ENCODE measurements at regions not wholly inside any gene's neighbourhood (a gene's known extent, or its start where the extent isn't known, plus 50 kb on each side); places are given as distances from the start of the nearest gene placed in this dataset.

DNA sequence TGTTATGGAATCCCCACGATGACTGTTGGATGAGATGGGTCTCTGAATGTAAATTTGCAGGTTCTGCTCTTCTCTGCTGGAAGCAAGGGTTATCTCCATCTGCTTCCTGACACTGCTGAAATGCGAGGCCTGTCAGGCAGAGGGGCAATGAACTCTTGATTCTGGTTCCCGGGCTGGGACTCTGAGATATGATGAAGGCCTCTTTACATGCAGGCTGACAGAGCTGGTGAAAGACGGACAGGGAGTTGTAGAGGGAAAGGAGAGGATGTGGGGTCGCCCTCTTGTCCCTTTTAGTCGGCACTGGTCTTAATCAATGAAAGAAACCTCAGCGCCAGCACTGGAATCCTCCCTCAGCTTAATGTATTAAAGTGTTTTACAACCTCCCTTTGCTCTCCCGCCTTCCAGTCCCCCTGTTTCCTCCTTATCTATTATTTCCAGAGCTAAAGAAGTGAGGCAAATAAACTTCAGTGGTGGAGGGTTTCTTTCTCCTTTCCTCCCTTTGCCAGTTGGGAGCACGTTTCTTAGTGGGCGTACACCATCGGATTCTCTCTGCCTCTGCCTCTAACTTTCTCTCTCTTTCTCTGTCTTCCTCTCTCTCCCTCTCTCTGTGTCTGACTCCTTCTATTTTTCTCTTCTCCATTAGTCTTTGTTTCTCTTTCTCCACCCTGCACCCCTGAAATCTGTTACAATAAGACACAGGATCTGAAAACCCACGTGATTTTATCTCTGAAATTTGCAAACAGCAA is 145.6 kb downstream of the BAMBI start:
- intact Hi-C loops (cut with micrococcal nuclease; ENCODE audit: unreplicated experiment): no loop called here
- ChIA-PET CTCF (interaction anchor here (0.7 kb wide), 1 partner anchor 482 kb away, joined by 3 read pairs; no protein-coding TSS in a partner anchor), RAD21 (ENCODE audit: unreplicated experiment) (no interaction called here), POLR2A (no interaction called here), SMC1A (ENCODE audit: uncharacterized antibody, unreplicated experiment) (no interaction called here)
- Histone ChIP-seq H3K4me1 (ENCODE audit: control insufficient read depth, insufficient read depth, low read length) (no peaks in the 10 kb centered on the region), H3K9ac (ENCODE audit: control insufficient read depth, insufficient read depth, low read length) (no peak overlapping the region), H3K36me3 (ENCODE audit: control insufficient read depth in 2 of 2, insufficient read depth in 2 of 2, low read length in 1 of 2) (no peaks in the 10 kb centered on the region), H3K4me2 (ENCODE audit: control insufficient read depth, insufficient read depth) (no peak overlapping the region), H2AFZ (ENCODE audit: control insufficient read depth, low read depth, low read length) (no peak overlapping the region), H4K20me1 (ENCODE audit: control insufficient read depth, insufficient read depth) (no peaks in the 10 kb centered on the region), H3K27me3 (replicated peaks in 1 of 2; ENCODE audit: control insufficient read depth in 2 of 2, insufficient read depth in 2 of 2, low read length in 1 of 2) (no peaks in the 10 kb centered on the region), H3K79me2 (ENCODE audit: control insufficient read depth, insufficient read depth, low read length) (no peaks in the 10 kb centered on the region), H3K27ac (ENCODE audit: control insufficient read depth, insufficient read depth) (no peak overlapping the region), H3K4me3 (no peak overlapping the region), H3K9me3 (replicated peaks; ENCODE audit: control insufficient read depth, insufficient read depth, low read length) (no peaks in the 10 kb centered on the region)
- FAIRE-seq (no peak), DNase-seq (ENCODE audit: low read depth, low spot score) (no peak), ATAC-seq (no peak)
- TF ChIP-seq POLR2AphosphoS2 (IDR thresholded peaks at IDR 0.05; ENCODE audit: low read depth, low read length) (no peak), IKZF1 (conservative IDR thresholded peaks at IDR 0.05) (no peak), HDGF (IDR thresholded peaks at IDR 0.05) (no peak)
- TF ChIP-seq, protein P1, sequence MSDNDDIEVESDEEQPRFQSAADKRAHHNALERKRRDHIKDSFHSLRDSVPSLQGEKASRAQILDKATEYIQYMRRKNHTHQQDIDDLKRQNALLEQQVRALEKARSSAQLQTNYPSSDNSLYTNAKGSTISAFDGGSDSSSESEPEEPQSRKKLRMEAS (IDR thresholded peaks at IDR 0.05; ENCODE audit: low read depth, low read length): no peak
- BruUV-seq (replicated peaks): no TSS peak
- in situ Hi-C loops (cut with MboI): no loop called here
- 20% methylated on average over 12 of the region's 12 CpGs for WGBS (ENCODE audit: insufficient coverage, insufficient replicate concordance, low lambda C conversion rate, missing lambda C conversion rate)

DNA sequence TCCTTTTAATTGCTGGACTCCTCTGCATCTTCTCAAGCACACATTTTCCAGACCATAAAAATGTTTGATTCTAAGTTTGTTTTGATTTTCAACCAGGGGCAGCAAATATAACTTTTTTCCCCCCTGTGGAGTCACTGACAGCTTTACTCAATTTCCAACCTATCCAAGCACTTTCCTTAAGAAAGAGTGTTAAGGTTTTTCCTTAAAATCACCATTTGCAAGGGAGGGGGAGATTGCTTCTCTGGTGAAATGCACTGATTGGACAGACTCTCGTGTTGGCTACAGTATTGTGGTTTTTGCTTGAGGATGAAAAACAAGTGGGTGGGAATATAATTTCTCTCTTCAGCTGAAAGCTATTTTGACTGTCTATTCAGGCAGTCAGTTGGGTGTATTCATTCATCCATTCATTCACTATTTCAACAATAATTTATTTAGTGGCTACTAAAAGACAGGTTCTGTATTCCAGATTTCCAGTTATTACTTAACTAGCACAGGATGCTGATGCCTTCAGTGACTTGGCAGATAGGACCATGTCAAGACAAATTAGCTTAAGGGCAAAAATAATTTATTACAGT is 146.3 kb downstream of the BAMBI start:
- Histone ChIP-seq H3K27ac (ENCODE audit: control insufficient read depth, insufficient read depth) (no peak overlapping the region), H3K4me2 (ENCODE audit: control insufficient read depth, insufficient read depth) (no peak overlapping the region), H3K4me1 (ENCODE audit: control insufficient read depth, insufficient read depth, low read length) (no peaks in the 10 kb centered on the region), H3K4me3 (no peak overlapping the region), H3K27me3 (replicated peaks in 1 of 2; ENCODE audit: control insufficient read depth in 2 of 2, insufficient read depth in 2 of 2, low read length in 1 of 2) (no peaks in the 10 kb centered on the region), H3K9ac (ENCODE audit: control insufficient read depth, insufficient read depth, low read length) (no peak overlapping the region), H3K9me3 (replicated peaks; ENCODE audit: control insufficient read depth, insufficient read depth, low read length) (no peaks in the 10 kb centered on the region), H3K79me2 (ENCODE audit: control insufficient read depth, insufficient read depth, low read length) (no peaks in the 10 kb centered on the region), H2AFZ (ENCODE audit: control insufficient read depth, low read depth, low read length) (no peak overlapping the region), H3K36me3 (ENCODE audit: control insufficient read depth in 2 of 2, insufficient read depth in 2 of 2, low read length in 1 of 2) (no peaks in the 10 kb centered on the region), H4K20me1 (ENCODE audit: control insufficient read depth, insufficient read depth) (no peaks in the 10 kb centered on the region)
- DNase-seq (ENCODE audit: low read depth, low spot score) (no peak), ATAC-seq (no peak), FAIRE-seq (no peak)
- in situ Hi-C loops (cut with MboI) (no loop called here), intact Hi-C loops (cut with micrococcal nuclease; ENCODE audit: unreplicated experiment) (no loop called here)
- RAD21 ChIA-PET (ENCODE audit: unreplicated experiment): no interaction called here
- SMC1A ChIA-PET (ENCODE audit: uncharacterized antibody, unreplicated experiment): no interaction called here
- POLR2A ChIA-PET: no interaction called here
- BruUV-seq (replicated peaks): no TSS peak
- CTCF ChIA-PET: no interaction called here
- WGBS (ENCODE audit: insufficient coverage, insufficient replicate concordance, low lambda C conversion rate, missing lambda C conversion rate): 0% methylated on average over 1 of the region's 1 CpG
- no peak for TF ChIP-seq NR2F1 (conservative IDR thresholded peaks at IDR 0.05)
- TF ChIP-seq SIN3A (IDR thresholded peaks at IDR 0.05; ENCODE audit: low read depth, low read length): no peak
- no peak for TF ChIP-seq ATF7 (IDR thresholded peaks at IDR 0.05; ENCODE audit: low read depth)
- no peak for TF ChIP-seq FOXM1 (IDR thresholded peaks at IDR 0.05; ENCODE audit: low read depth, low read length)
- TF ChIP-seq FOXK2 (IDR thresholded peaks at IDR 0.05): no peak
- TF ChIP-seq, protein P2, sequence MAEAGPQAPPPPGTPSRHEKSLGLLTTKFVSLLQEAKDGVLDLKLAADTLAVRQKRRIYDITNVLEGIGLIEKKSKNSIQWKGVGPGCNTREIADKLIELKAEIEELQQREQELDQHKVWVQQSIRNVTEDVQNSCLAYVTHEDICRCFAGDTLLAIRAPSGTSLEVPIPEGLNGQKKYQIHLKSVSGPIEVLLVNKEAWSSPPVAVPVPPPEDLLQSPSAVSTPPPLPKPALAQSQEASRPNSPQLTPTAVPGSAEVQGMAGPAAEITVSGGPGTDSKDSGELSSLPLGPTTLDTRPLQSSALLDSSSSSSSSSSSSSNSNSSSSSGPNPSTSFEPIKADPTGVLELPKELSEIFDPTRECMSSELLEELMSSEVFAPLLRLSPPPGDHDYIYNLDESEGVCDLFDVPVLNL (IDR thresholded peaks at IDR 0.05; ENCODE audit: low read depth, low read length): no peak
- no peak for TF ChIP-seq NFXL1 (IDR thresholded peaks at IDR 0.05; ENCODE audit: borderline replicate concordance)
- no peak for TF ChIP-seq ZNF384 (IDR thresholded peaks at IDR 0.05; ENCODE audit: borderline replicate concordance, low read depth, low read length)
- TF ChIP-seq MEF2A (IDR thresholded peaks at IDR 0.05; ENCODE audit: insufficient read depth, low read depth, low read length): no peak
- TF ChIP-seq CBX5 (IDR thresholded peaks at IDR 0.05; ENCODE audit: low read depth): no peak
- TF ChIP-seq, protein P3, sequence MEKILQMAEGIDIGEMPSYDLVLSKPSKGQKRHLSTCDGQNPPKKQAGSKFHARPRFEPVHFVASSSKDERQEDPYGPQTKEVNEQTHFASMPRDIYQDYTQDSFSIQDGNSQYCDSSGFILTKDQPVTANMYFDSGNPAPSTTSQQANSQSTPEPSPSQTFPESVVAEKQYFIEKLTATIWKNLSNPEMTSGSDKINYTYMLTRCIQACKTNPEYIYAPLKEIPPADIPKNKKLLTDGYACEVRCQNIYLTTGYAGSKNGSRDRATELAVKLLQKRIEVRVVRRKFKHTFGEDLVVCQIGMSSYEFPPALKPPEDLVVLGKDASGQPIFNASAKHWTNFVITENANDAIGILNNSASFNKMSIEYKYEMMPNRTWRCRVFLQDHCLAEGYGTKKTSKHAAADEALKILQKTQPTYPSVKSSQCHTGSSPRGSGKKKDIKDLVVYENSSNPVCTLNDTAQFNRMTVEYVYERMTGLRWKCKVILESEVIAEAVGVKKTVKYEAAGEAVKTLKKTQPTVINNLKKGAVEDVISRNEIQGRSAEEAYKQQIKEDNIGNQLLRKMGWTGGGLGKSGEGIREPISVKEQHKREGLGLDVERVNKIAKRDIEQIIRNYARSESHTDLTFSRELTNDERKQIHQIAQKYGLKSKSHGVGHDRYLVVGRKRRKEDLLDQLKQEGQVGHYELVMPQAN (conservative IDR thresholded peaks at IDR 0.05): no peak
- no peak for TF ChIP-seq HDAC6 (IDR thresholded peaks at IDR 0.05; ENCODE audit: unreplicated experiment)

Data from GM12878 (cell line).